SU-DHL-6 (cell line): ENCODE measurements at regions not wholly inside any gene's neighbourhood (a gene's known extent, or its start where the extent isn't known, plus 50 kb on each side); places are given as distances from the start of the nearest gene placed in this dataset.

ENCODE experiments used
- H2AFZ ChIP-seq: fragments of 200-600 bp; sonication (generic); 2 replicates; pipeline ENCODE4 v1.6.1; 2014; ENCODE audit warnings: low read depth, mild to moderate bottlenecking, moderate library complexity, mixed read lengths, antibody characterized with exemption, low read length; ENCODE audit not compliant: severe bottlenecking
- H3F3A ChIP-seq: fragments of 200-600 bp; shearing (Covaris generic); 2 replicates; pipeline ENCODE4 v1.6.0; 2016; ENCODE audit warnings: antibody characterized with exemption, mild to moderate bottlenecking; ENCODE audit not compliant: insufficient read depth
- H3K27ac ChIP-seq: fragments of 200-600 bp; sonication (generic); 2 replicates; pipeline ENCODE4 v1.5.1; 2016; ENCODE audit warnings: low read depth, mild to moderate bottlenecking, low read length, moderate library complexity, mixed read lengths
- H3K27me3 ChIP-seq: fragments of 200-600 bp; sonication (generic), shearing (Covaris generic); 2 replicates; pipeline ENCODE4 v1.6.0; 2014; ENCODE audit warnings: mild to moderate bottlenecking, low read length
- H3K36me3 ChIP-seq: fragments of 200-600 bp; sonication (generic); 2 replicates; pipeline ENCODE4 v1.6.1; 2014; ENCODE audit warnings: mild to moderate bottlenecking, low read length, mixed read lengths
- H3K4me2 ChIP-seq: fragments of 300-600, 200-600 bp; shearing (Covaris generic), sonication (generic); 2 replicates; pipeline ENCODE4 v1.6.0; 2014; ENCODE audit warnings: low read length, low read depth, mild to moderate bottlenecking; ENCODE audit not compliant: poor library complexity, severe bottlenecking
- H3K4me3 ChIP-seq: fragments of 200-600 bp; sonication (generic); 2 replicates; pipeline ENCODE4 v1.5.1; 2014; ENCODE audit warnings: antibody characterized with exemption, low read length, mild to moderate bottlenecking, mixed read lengths; ENCODE audit not compliant: insufficient read depth, poor library complexity, severe bottlenecking
- H3K79me2 ChIP-seq: fragments of 200-600 bp; sonication (generic); 2 replicates; pipeline ENCODE4 v1.6.1; 2014; ENCODE audit warnings: mild to moderate bottlenecking, low read length, moderate library complexity; ENCODE audit not compliant: insufficient read depth
- H3K9ac ChIP-seq: fragments of 200-600 bp; sonication (generic); 2 replicates; pipeline ENCODE4 v1.7.0; 2014; ENCODE audit warnings: mild to moderate bottlenecking, low read length
- H3K9me2 ChIP-seq: fragments of 200-600 bp; sonication (generic); replicated peaks from 2 replicates; pipeline ENCODE4 v1.6.1; 2014; ENCODE audit warnings: low read length; ENCODE audit not compliant: insufficient read depth
- H3K9me3 ChIP-seq: fragments of 200-600 bp; sonication (generic); 2 replicates; pipeline ENCODE4 v1.6.1; 2014; ENCODE audit warnings: low read length, mixed read lengths; ENCODE audit not compliant: insufficient read depth
- H4K20me1 ChIP-seq: fragments of 200-600 bp; sonication (generic); 2 replicates; pipeline ENCODE4 v1.6.1; 2014; ENCODE audit warnings: low read depth, mild to moderate bottlenecking, antibody characterized with exemption, low read length, moderate library complexity, mixed read lengths
- CTCF ChIP-seq: fragments of 200-600 bp; sonication (generic); IDR thresholded peaks from one replicate; pipeline ENCODE4 v1.5.1; 2017; ENCODE audit warnings: antibody characterized with exemption, mild to moderate bottlenecking, low read length, moderate library complexity; ENCODE audit not compliant: insufficient read depth, poor library complexity, severe bottlenecking
- EZH2phosphoT487 ChIP-seq: fragments of 200-600 bp; sonication (generic), shearing (Covaris generic); conservative IDR thresholded peaks from 2 replicates; pipeline ENCODE4 v1.6.1; 2018; ENCODE audit warnings: mild to moderate bottlenecking, antibody characterized with exemption, low read length, moderate library complexity, mixed read lengths

DNA sequence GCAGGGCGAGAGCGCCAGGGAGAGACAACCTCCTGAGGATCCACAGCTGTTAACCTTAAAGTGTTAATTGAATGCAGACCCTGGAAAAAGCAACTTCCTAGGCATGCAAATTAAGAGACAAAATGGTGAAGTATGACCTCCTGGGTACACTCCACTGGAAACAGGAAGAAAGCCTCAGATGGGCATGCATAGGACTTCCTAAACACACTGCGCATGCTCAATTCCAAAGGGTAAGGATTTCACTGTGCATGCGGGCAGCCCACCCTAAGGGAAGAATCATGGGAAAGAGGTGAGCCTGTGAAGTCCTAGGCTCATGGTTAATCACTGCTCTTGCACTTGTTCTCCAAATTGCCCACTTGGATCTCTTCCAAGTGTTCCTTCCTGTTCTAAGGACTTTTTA is 80.5 kb upstream of the CAPRIN2 start:
- H4K20me1 ChIP-seq, result no peaks in the 10 kb centered on the region
- TF ChIP-seq EZH2phosphoT487 (no peak), CTCF (no peak)
- no peaks in the 10 kb centered on the region for H3K27me3 ChIP-seq

GRCh38 chr12:30830751-30831150 is 76.0 kb upstream of the CAPRIN2 start:
- Histone ChIP-seq H3K4me2 (no peak overlapping the region), H3K9me2 (no peaks in the 10 kb centered on the region), H3K27me3 (no peaks in the 10 kb centered on the region), H3K79me2 (no peaks in the 10 kb centered on the region), H3K4me3 (no peak overlapping the region), H3K9me3 (no peaks in the 10 kb centered on the region), H3K27ac (no peak overlapping the region), H3K9ac (no peak overlapping the region), H4K20me1 (no peaks in the 10 kb centered on the region), H3F3A (no peaks in the 10 kb centered on the region), H3K36me3 (no peaks in the 10 kb centered on the region), H2AFZ (no peak overlapping the region)
- no peak for TF ChIP-seq EZH2phosphoT487
- no peak for TF ChIP-seq CTCF

More for the DNA sequence above, 80.5 kb upstream of the CAPRIN2 start:
- Histone ChIP-seq H2AFZ (no peak overlapping the region), H3K4me3 (no peak overlapping the region), H3K9ac (no peak overlapping the region), H3K4me2 (no peak overlapping the region), H3K9me2 (no peaks in the 10 kb centered on the region), H3K79me2 (no peaks in the 10 kb centered on the region), H3F3A (no peaks in the 10 kb centered on the region), H3K36me3 (no peaks in the 10 kb centered on the region), H3K27ac (no peak overlapping the region), H3K9me3 (no peaks in the 10 kb centered on the region)

- no peak overlapping the region for H3K4me2 ChIP-seq
- H2AFZ ChIP-seq, result no peak overlapping the region
- no peaks in the 10 kb centered on the region for H3K79me2 ChIP-seq
- no peaks in the 10 kb centered on the region for H3F3A ChIP-seq
- H3K36me3 ChIP-seq, result no peaks in the 10 kb centered on the region
- no peaks in the 10 kb centered on the region for H4K20me1 ChIP-seq
- no peak overlapping the region for H3K4me3 ChIP-seq
- H3K9me2 ChIP-seq, result no peaks in the 10 kb centered on the region
- TF ChIP-seq CTCF, result no peak
- no peak for TF ChIP-seq EZH2phosphoT487
- H3K27ac ChIP-seq, result no peak overlapping the region
- H3K9ac ChIP-seq, result no peak overlapping the region
- H3K9me3 ChIP-seq, result no peaks in the 10 kb centered on the region
- H3K27me3 ChIP-seq, result no peaks in the 10 kb centered on the region
Measured at GRCh38 chr12:30829876-30830275, 75.1 kb upstream of the CAPRIN2 start.

GRCh38 chr12:30828686-30829085 is 73.9 kb upstream of the CAPRIN2 start:
- no peak overlapping the region for H3K27ac ChIP-seq
- no peaks in the 10 kb centered on the region for H3K36me3 ChIP-seq
- H3K4me2 ChIP-seq, result no peak overlapping the region
- H3F3A ChIP-seq, result no peaks in the 10 kb centered on the region
- H3K9ac ChIP-seq, result no peak overlapping the region
- H3K4me3 ChIP-seq, result no peak overlapping the region
- no peaks in the 10 kb centered on the region for H3K79me2 ChIP-seq
- no peaks in the 10 kb centered on the region for H4K20me1 ChIP-seq
- H3K9me3 ChIP-seq, result no peaks in the 10 kb centered on the region
- no peaks in the 10 kb centered on the region for H3K27me3 ChIP-seq
- no peaks in the 10 kb centered on the region for H3K9me2 ChIP-seq
- no peak for TF ChIP-seq CTCF
- TF ChIP-seq EZH2phosphoT487, result no peak
- H2AFZ ChIP-seq, result no peak overlapping the region
